T-helper 17 cell (primary cell): ENCODE measurements at regions not wholly inside any gene's neighbourhood (a gene's known extent, or its start where the extent isn't known, plus 50 kb on each side); places are given as distances from the start of the nearest gene placed in this dataset.

Experiments used
- ATAC-seq: fragments of 150-1000 bp; cut with Tn5 transposase; 2 replicates; pipeline ENCODE4 v1.10.0; 2021; ENCODE audit warnings: mild to moderate bottlenecking, moderate library complexity
- DNase-seq, 3 donors: peaks; one replicate each; pipeline versions ENCODE4 v3.0.0 to v3.0.0-alpha.2; 2020 to 2021
- H3K9me3 ChIP-seq: one replicate; pipeline ENCODE4 v1.7.0; 2013; ENCODE audit warnings: low read length, mild to moderate bottlenecking; ENCODE audit not compliant: control insufficient read depth, poor library complexity, severe bottlenecking
- H3K27ac Mint-ChIP-seq: one replicate; pipeline ENCODE4 v1.8.0; 2022; ENCODE audit warnings: mild to moderate bottlenecking, moderate library complexity, mixed read lengths
- H3K27me3 Mint-ChIP-seq: one replicate; pipeline ENCODE4 v1.8.0; 2022; ENCODE audit warnings: mixed read lengths
- H3K36me3 Mint-ChIP-seq: one replicate; pipeline ENCODE4 v1.8.0; 2022; ENCODE audit warnings: low read depth, mixed read lengths
- H3K4me1 Mint-ChIP-seq: one replicate; pipeline ENCODE4 v1.8.0; 2022; ENCODE audit warnings: mild to moderate bottlenecking, mixed read lengths
- H3K4me3 Mint-ChIP-seq: one replicate; pipeline ENCODE4 v1.8.0; 2022; ENCODE audit warnings: mild to moderate bottlenecking, moderate library complexity, mixed read lengths

DNA sequence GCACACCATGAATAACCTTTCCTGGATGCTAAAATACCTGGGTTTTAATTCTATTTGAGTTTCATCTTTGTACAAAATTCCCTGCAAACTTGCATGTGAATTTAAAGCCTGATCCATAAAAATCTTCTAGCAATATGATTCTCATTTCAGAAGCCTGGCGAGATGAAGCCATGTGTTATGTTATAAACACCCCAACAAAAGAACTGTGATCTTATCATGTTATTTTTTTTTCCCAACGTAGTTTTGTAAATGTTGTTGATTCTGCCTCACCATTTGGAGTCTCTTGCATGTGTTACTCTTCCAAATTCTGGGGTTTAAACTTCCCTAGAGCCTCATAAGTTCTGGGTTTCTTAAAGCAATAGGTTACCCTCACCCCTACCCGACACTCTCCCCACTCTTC is 428.1 kb upstream of the DPH6 start:
- ATAC-seq: no peak
- no peaks in the 10 kb centered on the region for H3K36me3 Mint-ChIP-seq
- H3K27ac Mint-ChIP-seq: no peak overlapping the region
- no peaks in the 10 kb centered on the region for H3K9me3 ChIP-seq
- H3K4me1 Mint-ChIP-seq: no peaks in the 10 kb centered on the region
- peaks cover 4% of the 10 kb centered on the region for H3K27me3 Mint-ChIP-seq
- H3K4me3 Mint-ChIP-seq: no peak overlapping the region
- DNase-seq: no peak

DNA sequence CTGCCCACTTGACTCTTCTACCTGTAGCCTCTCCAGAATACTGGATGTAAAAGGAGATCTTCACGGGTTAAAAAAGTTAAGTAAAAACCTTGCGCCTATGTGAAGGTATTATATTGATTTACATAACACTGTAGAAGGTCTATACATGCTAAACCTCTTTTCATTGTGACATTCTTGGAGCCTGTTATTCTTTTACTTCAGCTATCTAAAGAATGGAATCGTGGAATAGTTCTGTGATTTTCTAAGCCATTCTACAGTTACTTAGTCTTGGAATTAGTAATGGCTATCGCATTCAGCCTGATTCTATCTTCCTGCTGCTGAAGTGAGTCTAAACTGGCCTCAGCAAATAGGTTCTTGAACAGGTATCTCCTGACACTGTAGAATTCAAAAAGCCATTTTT is 430.0 kb upstream of the DPH6 start:
- no peak overlapping the region for H3K4me3 Mint-ChIP-seq
- no peak for ATAC-seq

DNA sequence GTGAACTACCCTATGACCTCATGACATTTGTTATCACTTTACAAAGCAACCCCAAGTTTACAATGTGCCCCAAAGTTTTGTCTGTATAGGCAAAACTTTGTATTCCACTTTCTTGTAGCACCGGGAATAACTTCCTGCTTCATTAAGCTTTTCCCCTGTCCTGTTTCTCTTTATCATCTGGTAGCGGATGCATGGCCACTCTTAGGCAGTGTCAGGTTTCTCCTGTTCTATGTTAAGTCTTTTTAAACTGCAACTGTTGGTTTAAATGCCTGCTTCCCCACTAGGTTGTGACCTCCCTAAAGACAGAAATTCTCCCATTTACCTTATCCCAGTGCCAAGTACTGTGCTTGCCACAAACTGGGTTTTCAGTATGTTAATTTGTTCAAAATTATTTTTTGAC is 433.6 kb upstream of the DPH6 start:
- Mint-ChIP-seq H3K27ac (no peak overlapping the region), H3K36me3 (no peaks in the 10 kb centered on the region), H3K4me3 (no peak overlapping the region), H3K4me1 (no peaks in the 10 kb centered on the region), H3K27me3 (peaks cover 4% of the 10 kb centered on the region)
- DNase-seq (no peak), ATAC-seq (no peak)
- no peaks in the 10 kb centered on the region for H3K9me3 ChIP-seq

More for the DNA sequence above, 430.0 kb upstream of the DPH6 start:
- H3K9me3 ChIP-seq: no peaks in the 10 kb centered on the region
- Mint-ChIP-seq H3K27ac (no peak overlapping the region), H3K4me1 (no peaks in the 10 kb centered on the region), H3K36me3 (no peaks in the 10 kb centered on the region), H3K27me3 (peaks cover 6% of the 10 kb centered on the region)
- DNase-seq: no peak

DNA sequence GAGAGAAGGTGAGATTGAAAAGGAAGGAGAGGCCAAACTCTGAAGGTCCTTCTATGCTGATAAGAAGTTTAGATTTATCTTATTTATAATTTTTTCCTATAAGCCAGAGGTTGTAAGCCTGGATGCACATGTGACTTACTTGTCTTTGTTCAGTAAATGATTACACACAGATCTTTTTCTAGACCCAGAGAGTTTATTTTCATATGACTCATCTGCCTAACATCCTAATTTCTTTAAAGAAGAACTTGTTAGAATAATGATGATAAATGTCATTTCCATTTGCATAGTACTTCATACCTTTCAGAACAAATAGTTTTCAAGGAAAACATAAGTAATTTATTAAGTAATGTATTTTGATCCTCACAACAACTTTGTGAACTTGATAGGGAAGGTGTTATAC is 434.8 kb upstream of the DPH6 start:
- DNase-seq (no peak), ATAC-seq (no peak)
- Mint-ChIP-seq H3K27ac (no peak overlapping the region), H3K27me3 (peaks cover 4% of the 10 kb centered on the region), H3K4me1 (no peaks in the 10 kb centered on the region), H3K4me3 (no peak overlapping the region), H3K36me3 (no peaks in the 10 kb centered on the region)
- no peaks in the 10 kb centered on the region for H3K9me3 ChIP-seq

DNA sequence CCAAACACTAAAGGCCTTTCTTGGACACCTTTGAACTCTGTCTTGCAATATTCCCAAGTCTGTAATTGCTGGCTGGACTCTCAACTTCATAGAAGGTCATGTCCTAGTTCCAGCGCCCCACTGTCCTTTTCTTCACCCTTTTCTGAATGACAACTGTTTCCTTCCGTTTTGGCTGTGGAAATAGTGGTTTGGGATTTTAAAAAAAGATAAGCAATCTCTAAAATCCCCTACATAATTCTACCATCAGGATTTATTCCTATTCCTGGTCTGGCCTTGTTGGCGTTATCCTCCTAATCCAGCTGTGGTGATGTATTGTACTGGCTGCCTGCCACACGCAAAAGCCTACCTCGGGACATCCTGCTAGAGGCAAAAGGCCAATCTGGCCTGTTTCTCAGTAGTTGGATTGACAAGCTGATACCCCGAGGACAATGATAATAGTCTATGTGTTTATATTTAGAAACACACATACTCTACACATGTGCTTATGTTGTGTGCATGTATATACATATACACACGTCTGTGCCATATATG is 440.3 kb upstream of the DPH6 start:
- Mint-ChIP-seq H3K27me3 (no peaks in the 10 kb centered on the region), H3K36me3 (no peaks in the 10 kb centered on the region), H3K4me3 (no peak overlapping the region), H3K27ac (no peak overlapping the region), H3K4me1 (no peaks in the 10 kb centered on the region)
- ATAC-seq: no peak
- H3K9me3 ChIP-seq: no peaks in the 10 kb centered on the region
- DNase-seq: no peak

DNA sequence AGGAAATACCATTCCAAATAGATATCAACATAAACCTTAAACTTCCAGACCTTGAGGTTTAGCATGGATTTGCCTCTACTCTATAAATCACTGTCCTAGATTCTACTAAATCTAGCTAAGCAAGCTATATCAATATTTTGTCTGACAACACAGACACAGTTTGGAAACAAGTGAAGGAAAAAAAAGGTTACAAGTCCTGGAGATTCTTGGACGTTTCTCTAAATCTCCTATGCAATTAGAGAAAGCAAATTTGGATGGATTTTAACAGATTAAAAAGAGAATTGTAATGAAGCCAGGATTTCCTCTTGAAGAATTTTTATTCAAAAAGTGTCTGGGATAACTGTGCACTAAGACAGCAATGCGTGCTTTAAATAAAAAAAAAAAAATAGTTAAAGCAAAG is 441.1 kb upstream of the DPH6 start:
- Mint-ChIP-seq H3K27me3 (no peaks in the 10 kb centered on the region), H3K36me3 (no peaks in the 10 kb centered on the region), H3K4me1 (no peaks in the 10 kb centered on the region), H3K27ac (no peak overlapping the region), H3K4me3 (no peak overlapping the region)
- no peaks in the 10 kb centered on the region for H3K9me3 ChIP-seq
- ATAC-seq (no peak), DNase-seq (no peak)

DNA sequence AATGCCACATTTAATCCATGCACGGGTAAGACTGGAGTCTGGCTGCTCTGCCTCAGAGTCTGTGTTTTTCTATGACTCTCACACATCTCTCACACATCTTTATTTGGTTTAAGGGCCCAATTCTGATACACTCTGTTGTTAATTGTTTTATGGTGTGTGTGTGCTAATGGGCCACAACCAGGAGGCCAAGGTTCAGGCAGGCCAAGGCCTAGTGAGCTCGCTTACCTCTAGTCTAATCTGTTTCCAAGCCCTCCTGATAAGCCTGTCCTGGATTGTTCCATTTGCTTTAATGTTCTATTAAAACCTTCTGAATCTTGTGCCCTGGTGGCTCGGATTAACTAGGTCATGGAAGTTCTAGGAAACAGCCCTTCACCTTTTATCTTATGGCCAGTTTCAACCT is 445.4 kb upstream of the DPH6 start:
- no peak for ATAC-seq
- no peak for DNase-seq
- Mint-ChIP-seq H3K4me1 (no peaks in the 10 kb centered on the region), H3K4me3 (no peak overlapping the region), H3K27ac (no peak overlapping the region), H3K27me3 (no peaks in the 10 kb centered on the region), H3K36me3 (no peaks in the 10 kb centered on the region)
- H3K9me3 ChIP-seq: no peaks in the 10 kb centered on the region

DNA sequence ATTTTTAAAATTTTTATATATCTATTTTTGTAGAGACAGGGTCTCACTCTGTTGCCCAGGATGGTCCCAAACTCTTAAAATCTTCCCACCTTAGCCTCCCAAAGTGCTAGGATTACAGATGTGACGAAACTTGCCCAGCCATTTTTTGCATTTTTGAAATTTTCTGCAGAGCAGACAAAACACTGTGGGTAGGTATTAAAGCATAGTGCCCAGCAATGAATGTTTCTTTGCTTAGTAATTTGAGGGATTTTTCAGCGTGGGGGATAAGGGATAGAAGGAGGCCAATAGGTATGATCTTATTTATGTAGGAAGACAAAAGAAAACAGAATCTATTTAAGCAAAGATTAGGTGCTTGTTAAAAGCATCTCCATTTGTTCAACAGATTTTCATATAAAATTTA is 446.8 kb upstream of the DPH6 start:
- ATAC-seq (no peak), DNase-seq (no peak)
- H3K9me3 ChIP-seq: no peaks in the 10 kb centered on the region
- no peak overlapping the region for H3K4me3 Mint-ChIP-seq
- no peak overlapping the region for H3K27ac Mint-ChIP-seq
- no peaks in the 10 kb centered on the region for H3K4me1 Mint-ChIP-seq
- H3K27me3 Mint-ChIP-seq: no peaks in the 10 kb centered on the region
- H3K36me3 Mint-ChIP-seq: no peaks in the 10 kb centered on the region

DNA sequence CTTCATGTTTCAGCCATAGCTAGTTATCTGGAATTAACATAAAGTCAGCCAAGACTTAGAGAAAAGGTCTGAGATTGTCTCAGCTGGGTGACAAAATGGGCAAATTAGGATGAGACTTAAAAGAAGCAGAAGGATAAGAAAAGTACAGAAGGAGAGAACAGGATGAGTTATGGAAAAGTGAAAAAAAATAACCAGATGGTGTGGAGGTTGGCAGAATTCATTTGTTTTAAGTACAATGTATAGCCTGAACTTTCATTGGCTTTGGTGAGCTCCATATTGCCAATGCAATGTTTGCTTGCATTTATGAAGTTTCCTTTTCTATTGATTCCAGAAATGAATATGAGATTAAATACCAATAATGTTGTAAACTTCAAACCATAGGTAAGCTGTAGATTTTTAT is 447.2 kb upstream of the DPH6 start:
- Mint-ChIP-seq H3K27me3 (no peaks in the 10 kb centered on the region), H3K4me1 (no peaks in the 10 kb centered on the region), H3K4me3 (no peak overlapping the region), H3K27ac (no peak overlapping the region), H3K36me3 (no peaks in the 10 kb centered on the region)
- no peak for DNase-seq
- no peaks in the 10 kb centered on the region for H3K9me3 ChIP-seq
- no peak for ATAC-seq

DNA sequence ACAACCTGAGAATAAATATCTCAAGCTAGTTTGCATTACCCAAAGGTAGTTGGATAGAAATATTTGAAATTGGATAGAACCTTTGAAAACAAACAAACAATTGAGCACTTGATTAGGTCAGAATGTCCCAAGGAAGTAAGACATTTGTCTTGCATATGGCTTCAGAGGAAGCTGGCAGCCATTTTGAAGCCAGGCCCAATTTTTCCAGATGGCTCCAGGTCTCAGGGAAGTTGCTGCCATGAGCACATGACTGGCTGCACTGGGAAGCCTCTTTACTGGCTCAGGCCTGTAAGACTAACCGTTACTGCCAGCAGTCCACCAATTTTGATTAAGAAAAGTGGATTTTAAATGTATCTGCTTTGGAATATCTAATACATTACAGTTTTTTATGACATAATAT is 448.9 kb upstream of the DPH6 start:
- H3K27me3 Mint-ChIP-seq: no peaks in the 10 kb centered on the region
- no peak overlapping the region for H3K4me3 Mint-ChIP-seq
- no peaks in the 10 kb centered on the region for H3K4me1 Mint-ChIP-seq
- H3K9me3 ChIP-seq: no peaks in the 10 kb centered on the region
- no peak for ATAC-seq
- no peak for DNase-seq
- no peak overlapping the region for H3K27ac Mint-ChIP-seq
- H3K36me3 Mint-ChIP-seq: no peaks in the 10 kb centered on the region

DNA sequence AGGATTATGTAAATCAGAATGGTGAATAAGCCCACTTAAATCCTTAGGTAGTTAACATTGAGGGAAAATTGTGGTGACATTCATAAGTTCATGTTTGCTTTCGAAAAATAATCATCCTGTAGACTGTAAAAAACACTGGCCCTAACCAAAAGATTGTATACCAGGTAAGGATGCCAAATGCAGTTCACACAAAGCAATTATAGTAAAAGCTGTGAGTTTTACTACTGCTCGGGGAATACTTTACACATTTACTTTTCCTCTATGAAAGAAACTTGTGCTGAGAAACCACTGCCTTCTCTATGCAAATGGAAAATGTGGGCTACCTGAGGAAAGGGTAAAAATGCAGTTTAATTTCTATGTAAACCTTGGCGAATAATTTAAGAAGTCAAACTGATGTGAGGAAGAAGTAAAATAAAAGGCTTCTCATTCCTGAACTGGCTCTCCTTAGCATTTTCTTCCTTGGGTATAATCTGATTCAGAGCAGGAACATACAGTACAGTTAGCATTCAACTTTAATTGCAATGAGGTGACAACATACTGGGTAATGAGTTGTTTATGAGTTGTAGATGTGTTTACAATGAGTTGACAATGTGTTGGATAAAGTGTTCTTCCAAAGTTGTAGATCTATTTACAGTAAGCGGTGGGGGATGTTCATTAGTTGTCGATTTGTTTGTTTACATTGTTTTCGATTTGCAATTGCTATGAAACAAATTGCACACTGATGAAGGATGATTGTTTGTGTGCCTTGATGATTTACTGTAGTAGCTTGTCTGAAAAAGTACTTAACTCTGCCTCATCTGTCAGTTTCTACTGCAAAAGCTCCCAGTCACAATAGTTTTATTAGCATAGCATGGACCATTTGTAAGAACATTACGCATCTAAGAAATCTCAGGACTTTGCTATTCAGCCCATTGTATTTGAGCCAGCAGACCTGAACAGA is 453.0 kb upstream of the DPH6 start:
- Mint-ChIP-seq H3K27ac (no peak overlapping the region), H3K4me3 (no peak overlapping the region), H3K27me3 (no peaks in the 10 kb centered on the region), H3K4me1 (no peaks in the 10 kb centered on the region), H3K36me3 (no peaks in the 10 kb centered on the region)
- no peaks in the 10 kb centered on the region for H3K9me3 ChIP-seq
- DNase-seq: no peak
- ATAC-seq: no peak

DNA sequence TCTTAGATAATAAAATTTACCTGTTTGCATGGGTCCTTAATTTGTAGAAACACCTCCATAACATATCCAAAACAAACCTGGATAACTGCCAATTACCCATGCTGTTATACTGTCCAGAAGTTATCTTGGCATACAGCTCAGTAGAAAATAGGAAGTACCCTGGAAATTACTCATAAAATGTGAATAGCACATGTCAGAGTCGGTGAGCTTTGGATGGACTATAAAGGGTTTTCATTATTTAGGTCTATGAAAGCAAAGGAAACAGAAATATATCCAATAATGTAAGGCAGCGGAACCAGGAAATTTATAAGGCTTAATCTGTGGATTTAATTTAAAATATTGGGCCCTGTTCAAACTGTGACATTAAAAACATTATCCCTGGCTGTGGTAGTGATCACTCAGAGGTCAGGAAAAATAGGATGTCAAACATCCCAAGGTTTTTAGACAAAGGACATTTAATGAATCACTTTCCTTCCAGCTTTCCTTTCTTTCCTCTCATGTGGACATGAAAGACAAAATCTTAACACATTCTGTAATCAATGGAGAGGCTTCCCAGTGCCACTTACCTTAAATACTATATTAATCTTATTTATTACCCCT is 459.0 kb upstream of the DPH6 start:
- no peak overlapping the region for H3K27ac Mint-ChIP-seq
- no peaks in the 10 kb centered on the region for H3K27me3 Mint-ChIP-seq
- H3K4me3 Mint-ChIP-seq: no peak overlapping the region
- H3K9me3 ChIP-seq: no peaks in the 10 kb centered on the region
- DNase-seq (no peak), ATAC-seq (no peak)
- H3K4me1 Mint-ChIP-seq: no peaks in the 10 kb centered on the region
- H3K36me3 Mint-ChIP-seq: no peaks in the 10 kb centered on the region

DNA sequence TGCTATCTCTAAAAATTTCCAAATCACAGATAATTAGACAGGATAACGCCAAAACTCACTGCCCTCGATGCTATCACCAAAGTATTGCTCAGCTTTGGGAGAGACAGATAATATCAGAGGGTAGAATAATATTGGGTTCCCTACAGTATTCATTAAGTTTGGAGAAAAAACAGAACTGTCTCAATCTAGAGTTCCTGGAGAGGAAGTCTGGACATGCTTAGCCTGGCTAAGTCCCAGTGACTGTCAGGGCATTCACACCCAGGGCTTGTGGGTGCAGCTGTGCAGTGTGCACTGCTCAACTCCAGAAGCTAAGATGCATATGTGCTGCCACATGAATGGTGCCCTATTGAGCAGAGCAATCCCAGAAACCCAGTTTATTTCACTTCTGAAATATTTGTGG is 459.6 kb upstream of the DPH6 start:
- Mint-ChIP-seq H3K4me1 (no peaks in the 10 kb centered on the region), H3K27me3 (no peaks in the 10 kb centered on the region), H3K27ac (no peak overlapping the region), H3K36me3 (no peaks in the 10 kb centered on the region), H3K4me3 (no peak overlapping the region)
- H3K9me3 ChIP-seq: no peaks in the 10 kb centered on the region
- ATAC-seq: no peak
- DNase-seq: no peak

DNA sequence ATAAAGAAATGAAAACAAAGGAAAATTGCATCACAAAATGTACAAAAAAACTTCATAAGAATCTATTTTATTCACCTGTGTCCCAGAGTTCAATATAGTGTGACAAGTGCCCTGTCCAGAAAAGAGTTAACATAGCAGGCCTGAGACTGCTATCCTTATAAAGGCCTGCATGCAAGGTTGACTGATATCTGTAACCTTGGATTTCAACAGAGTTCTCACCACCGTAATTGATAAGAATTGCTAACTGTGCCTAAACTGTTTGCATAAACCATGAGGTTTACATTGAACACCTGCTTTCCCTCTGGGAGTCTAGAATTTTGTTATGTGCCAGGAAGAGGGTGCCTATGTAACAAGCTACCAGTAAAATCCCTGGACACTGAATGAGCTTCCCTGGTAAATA is 461.7 kb upstream of the DPH6 start:
- no peaks in the 10 kb centered on the region for H3K4me1 Mint-ChIP-seq
- H3K36me3 Mint-ChIP-seq: no peaks in the 10 kb centered on the region
- H3K27ac Mint-ChIP-seq: no peak overlapping the region
- H3K9me3 ChIP-seq: no peaks in the 10 kb centered on the region
- ATAC-seq: no peak
- no peak for DNase-seq
- no peak overlapping the region for H3K4me3 Mint-ChIP-seq
- H3K27me3 Mint-ChIP-seq: no peaks in the 10 kb centered on the region
